Activated T-helper 17 cell treated with anti-CD3 and anti-CD28 coated beads, Interleukin-2, amount 50 U/mL, for 72 hours (primary cell): ENCODE measurements at regions not wholly inside any gene's neighbourhood (a gene's known extent, or its start where the extent isn't known, plus 50 kb on each side); places are given as distances from the start of the nearest gene placed in this dataset.
"Not testable (repeated sequence)": the region's sequence is repeated elsewhere in the genome, so short reads cannot be mapped to it uniquely, and the experiment has no call there.

ENCODE experiments used
- ATAC-seq: fragments of 150-1000 bp; cut with Tn5 transposase; replicated peaks from 2 replicates; pipeline ENCODE4 v1.10.0; 2021; ENCODE audit warnings: mild to moderate bottlenecking, moderate library complexity
- H3K27ac Mint-ChIP-seq: one replicate; pipeline ENCODE4 v1.8.0; 2022; ENCODE audit warnings: mixed read lengths
- H3K27me3 Mint-ChIP-seq: one replicate; pipeline ENCODE4 v1.8.0; 2022; ENCODE audit warnings: mixed read lengths
- H3K36me3 Mint-ChIP-seq: one replicate; pipeline ENCODE4 v1.8.0; 2022; ENCODE audit warnings: low read depth, mild to moderate bottlenecking, mixed read lengths
- H3K4me1 Mint-ChIP-seq: one replicate; pipeline ENCODE4 v1.8.0; 2022; ENCODE audit warnings: mixed read lengths
- H3K4me3 Mint-ChIP-seq: one replicate; pipeline ENCODE4 v1.8.0; 2022; ENCODE audit warnings: mild to moderate bottlenecking, mixed read lengths
- H3K9me3 Mint-ChIP-seq: one replicate; pipeline ENCODE4 v1.8.0; 2022; ENCODE audit warnings: mixed read lengths

DNA sequence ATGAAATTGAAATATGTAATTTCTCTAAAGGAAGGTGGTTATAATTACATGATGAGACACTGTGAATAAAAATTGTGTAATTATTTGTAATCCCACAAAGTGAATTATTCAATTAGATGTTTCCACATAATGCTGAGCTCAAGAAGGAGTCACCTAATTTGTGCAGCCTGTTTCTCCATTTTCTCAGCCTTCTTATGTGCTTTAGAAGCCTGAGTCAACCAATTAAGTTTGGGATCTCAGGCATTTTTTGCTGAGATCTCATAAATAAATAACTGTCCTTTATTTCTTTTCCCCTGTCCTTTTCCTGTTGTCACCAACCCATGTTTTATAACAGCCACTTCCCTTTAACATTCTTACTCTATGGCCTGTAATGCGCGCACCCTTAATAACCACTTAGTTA lies 506.5 kb upstream of the SEMA3D start:
- H3K9me3 Mint-ChIP-seq, result no peaks in the 10 kb centered on the region
- no peak for ATAC-seq
- no peaks in the 10 kb centered on the region for H3K27me3 Mint-ChIP-seq
- H3K36me3 Mint-ChIP-seq, result no peaks in the 10 kb centered on the region
- H3K4me3 Mint-ChIP-seq, result no peak overlapping the region
- no peak overlapping the region for H3K27ac Mint-ChIP-seq
- H3K4me1 Mint-ChIP-seq, result no peaks in the 10 kb centered on the region

DNA sequence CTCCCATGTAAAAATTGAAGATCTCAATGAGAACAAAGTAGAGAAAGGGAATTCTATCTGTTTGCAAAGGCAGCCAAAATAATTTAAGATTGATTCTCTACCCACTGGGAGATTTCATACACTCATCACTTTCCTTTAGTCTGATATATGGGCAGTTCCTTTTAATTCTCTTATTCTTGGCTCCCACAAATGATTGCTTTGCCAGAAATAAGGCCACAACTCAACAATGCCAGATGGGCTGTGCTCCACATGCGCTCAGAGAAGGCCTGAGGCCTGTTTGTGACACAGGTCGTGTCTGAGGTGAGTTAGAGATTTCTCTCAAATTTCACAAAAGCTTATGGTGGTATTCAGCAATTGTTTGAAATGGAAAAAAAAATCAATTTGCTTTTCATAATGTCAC lies 501.9 kb upstream of the SEMA3D start:
- Mint-ChIP-seq H3K9me3 (peaks cover 3% of the 10 kb centered on the region), H3K27me3 (no peaks in the 10 kb centered on the region), H3K4me3 (no peak overlapping the region), H3K36me3 (no peaks in the 10 kb centered on the region), H3K27ac (no peak overlapping the region), H3K4me1 (no peaks in the 10 kb centered on the region)
- ATAC-seq, result no peak

DNA sequence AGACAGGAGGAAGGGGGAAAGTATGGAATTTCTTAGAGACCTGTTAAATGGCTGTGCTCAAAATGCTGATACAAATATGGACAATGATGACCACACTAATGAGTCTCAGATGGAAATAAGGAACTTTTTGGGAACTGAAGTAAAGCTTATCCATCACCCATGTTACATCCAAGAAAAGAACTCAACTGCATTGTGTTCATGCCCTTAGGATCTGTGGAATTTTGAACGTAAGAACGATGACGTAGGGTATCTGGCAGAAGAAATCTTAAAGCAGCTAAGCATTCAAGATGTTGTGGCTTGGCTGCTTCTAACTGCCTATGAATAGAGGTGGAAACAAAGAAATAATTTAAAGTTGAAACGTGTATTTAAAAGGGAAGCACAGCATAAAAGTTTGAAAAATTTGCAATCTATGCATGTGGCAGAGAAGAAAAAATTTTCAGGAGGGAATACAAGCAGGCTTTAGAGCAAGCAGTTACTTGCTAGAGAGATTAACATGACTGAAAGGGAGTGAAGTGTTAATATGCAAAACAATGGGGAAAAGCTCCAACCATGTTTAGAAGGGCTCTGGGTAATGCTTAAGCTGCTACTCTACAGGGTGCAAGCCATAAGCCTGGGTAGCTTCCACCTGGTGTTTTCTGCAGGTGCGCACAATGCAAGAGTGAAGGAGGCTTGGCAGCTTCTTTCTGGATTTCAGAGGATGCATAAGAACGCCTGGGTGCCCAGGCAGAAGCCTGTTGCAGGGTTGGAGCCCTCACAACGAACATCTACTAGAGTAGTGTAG lies 499.7 kb upstream of the SEMA3D start:
- Mint-ChIP-seq H3K36me3 (no peaks in the 10 kb centered on the region), H3K4me3 (no peak overlapping the region), H3K27ac (no peak overlapping the region), H3K9me3 (peaks cover 3% of the 10 kb centered on the region), H3K4me1 (no peaks in the 10 kb centered on the region), H3K27me3 (no peaks in the 10 kb centered on the region)
- no peak for ATAC-seq

DNA sequence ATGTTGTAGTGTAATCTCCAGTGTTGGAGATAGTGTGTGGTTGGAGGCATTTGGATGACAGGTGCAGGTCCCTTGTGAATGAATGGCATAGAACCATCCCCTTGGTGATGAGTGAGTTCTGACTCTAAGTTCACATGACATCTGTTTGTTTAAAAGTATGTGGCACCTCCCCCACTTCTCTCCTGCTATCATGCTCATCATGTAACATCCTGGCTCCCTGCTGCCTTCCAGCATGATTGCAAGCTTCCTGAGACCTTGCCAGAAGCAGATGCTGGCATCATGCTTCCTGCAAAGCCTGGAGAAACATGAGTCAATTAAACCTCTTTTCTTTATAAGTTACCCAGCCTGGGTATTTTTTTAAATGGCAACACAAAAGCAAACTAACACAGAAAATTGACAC lies 499.0 kb upstream of the SEMA3D start:
- no peak overlapping the region for H3K4me3 Mint-ChIP-seq
- no peak overlapping the region for H3K27ac Mint-ChIP-seq
- H3K36me3 Mint-ChIP-seq, result no peaks in the 10 kb centered on the region
- no peaks in the 10 kb centered on the region for H3K27me3 Mint-ChIP-seq
- no peaks in the 10 kb centered on the region for H3K4me1 Mint-ChIP-seq
- ATAC-seq, result no peak
- peaks cover 3% of the 10 kb centered on the region for H3K9me3 Mint-ChIP-seq

DNA sequence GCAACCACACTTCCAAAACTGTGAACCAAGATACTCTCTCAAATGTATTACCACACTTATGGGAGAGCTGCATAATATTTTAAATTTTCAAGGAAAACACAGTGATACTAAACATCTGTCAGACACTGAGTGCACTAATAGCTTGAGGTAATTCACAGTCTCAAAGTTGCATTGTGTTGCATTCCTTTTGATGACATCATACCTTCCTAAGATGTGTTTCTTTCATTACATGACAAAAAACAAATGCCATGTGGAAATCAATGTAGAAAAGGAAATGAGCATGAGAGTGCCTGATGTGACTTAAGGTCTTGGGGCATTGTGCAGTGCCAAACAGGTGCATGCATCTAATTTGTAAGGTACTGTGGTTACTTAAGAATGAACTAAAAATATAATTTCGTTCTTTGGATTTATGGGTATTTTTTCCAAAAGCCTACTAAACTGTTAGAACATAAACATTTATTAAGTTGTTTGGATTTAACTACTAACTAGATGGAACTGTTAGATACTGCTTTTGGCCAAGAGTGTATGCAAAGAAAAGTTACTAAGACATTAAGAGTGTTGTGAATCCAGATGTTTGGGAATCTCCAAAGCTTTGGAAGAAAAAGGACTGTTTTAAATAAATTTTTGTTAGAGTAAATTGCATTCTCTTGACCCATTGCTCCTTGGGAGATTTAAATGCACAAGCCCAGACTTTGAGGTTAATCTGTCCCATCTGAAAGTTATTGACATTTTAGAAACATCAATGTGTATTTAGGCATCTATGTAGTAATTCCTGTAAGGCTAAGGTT lies 496.2 kb upstream of the SEMA3D start:
- no peak overlapping the region for H3K27ac Mint-ChIP-seq
- H3K4me1 Mint-ChIP-seq, result no peaks in the 10 kb centered on the region
- H3K4me3 Mint-ChIP-seq, result no peak overlapping the region
- H3K27me3 Mint-ChIP-seq, result no peaks in the 10 kb centered on the region
- H3K36me3 Mint-ChIP-seq, result no peaks in the 10 kb centered on the region
- ATAC-seq, result no peak
- peaks cover 12% of the 10 kb centered on the region for H3K9me3 Mint-ChIP-seq

DNA sequence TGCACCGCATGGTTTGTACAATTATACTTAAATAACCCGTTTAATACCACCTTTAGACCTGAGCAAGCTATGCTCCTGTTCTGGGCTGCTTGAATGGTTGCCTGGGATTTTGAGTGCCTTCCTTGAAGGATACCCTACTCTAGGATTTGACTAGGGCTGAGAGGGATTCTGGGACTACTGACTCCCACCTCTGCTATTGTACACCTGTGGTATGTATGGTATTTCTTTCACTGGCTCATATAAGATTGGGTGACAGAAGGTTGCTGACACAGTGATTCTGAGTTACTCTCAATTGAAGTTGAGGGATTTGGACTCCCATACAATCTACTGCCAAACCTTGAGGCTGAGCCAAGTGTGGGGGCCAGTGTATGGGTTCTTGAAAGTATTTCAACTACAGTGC lies 494.4 kb upstream of the SEMA3D start:
- Mint-ChIP-seq H3K27ac (no peak overlapping the region), H3K36me3 (no peaks in the 10 kb centered on the region), H3K9me3 (peaks cover 12% of the 10 kb centered on the region), H3K4me1 (no peaks in the 10 kb centered on the region), H3K4me3 (no peak overlapping the region), H3K27me3 (no peaks in the 10 kb centered on the region)
- ATAC-seq, result no peak

DNA sequence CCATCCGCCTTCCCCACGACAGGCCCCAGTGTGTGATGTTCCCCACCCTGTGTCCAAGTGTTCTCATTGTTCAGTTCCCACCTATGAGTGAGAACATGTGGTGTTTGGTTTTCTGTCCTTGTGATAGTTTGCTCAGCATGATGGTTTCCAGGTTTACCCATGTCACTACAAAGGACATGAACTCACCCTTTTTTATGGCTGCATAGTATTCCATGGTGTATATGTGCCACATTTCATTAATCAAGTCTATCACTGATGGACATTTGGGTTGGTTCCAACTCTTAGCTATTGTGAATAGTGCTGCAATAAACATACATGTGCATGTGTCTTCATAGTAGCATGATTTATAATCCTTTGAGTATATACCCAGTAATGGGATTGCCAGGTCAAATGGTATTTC lies 488.2 kb upstream of the SEMA3D start:
- H3K4me3 Mint-ChIP-seq, H3K4me1 Mint-ChIP-seq, ATAC-seq, H3K27ac Mint-ChIP-seq, H3K27me3 Mint-ChIP-seq, H3K36me3 Mint-ChIP-seq: not testable (repeated sequence)
- peaks cover 15% of the 10 kb centered on the region for H3K9me3 Mint-ChIP-seq

DNA sequence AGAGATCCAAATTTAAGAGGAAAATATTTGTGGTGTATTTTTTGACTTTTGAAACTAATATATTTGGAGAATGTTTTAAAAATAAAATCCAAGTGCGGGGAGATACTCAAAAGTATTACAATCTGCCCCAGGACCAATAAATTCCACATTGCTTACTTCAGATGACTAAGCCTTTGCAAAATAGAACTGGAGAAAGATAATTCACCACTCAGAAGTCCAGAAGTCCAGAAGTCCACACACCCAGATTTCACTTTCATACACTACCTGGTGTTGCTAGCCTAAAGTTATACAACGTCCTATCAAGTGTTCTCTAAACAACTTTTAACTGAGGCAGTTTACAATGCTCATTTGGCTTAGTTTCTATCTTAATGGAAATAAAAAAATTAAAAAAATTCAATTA lies 487.0 kb upstream of the SEMA3D start:
- H3K4me3 Mint-ChIP-seq, result no peak overlapping the region
- peaks cover 11% of the 10 kb centered on the region for H3K9me3 Mint-ChIP-seq
- no peaks in the 10 kb centered on the region for H3K27me3 Mint-ChIP-seq
- no peak for ATAC-seq
- H3K27ac Mint-ChIP-seq, result no peak overlapping the region
- H3K4me1 Mint-ChIP-seq, result no peaks in the 10 kb centered on the region
- H3K36me3 Mint-ChIP-seq, result no peaks in the 10 kb centered on the region

DNA sequence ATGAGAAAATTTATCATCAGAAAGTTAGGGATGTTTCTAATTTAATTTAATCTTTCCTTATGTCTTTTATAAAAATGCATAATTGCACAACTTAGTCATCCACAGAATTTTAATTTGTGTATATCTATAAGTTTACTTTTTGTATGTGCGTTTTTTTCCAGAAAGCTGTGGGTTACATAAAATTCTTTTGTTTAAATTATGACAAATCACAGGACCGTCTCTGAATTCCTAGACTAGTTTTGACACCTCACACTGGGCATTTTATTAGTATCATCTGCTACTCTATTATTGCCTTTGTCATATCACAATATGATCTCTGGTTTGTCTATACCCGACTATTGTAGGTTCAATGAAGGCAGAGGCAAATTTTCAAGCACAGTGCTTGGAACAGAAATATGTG lies 482.4 kb upstream of the SEMA3D start:
- no peak for ATAC-seq
- Mint-ChIP-seq H3K36me3 (no peaks in the 10 kb centered on the region), H3K27ac (no peak overlapping the region), H3K27me3 (no peaks in the 10 kb centered on the region), H3K4me1 (no peaks in the 10 kb centered on the region), H3K9me3 (peaks cover 3% of the 10 kb centered on the region), H3K4me3 (no peak overlapping the region)

DNA sequence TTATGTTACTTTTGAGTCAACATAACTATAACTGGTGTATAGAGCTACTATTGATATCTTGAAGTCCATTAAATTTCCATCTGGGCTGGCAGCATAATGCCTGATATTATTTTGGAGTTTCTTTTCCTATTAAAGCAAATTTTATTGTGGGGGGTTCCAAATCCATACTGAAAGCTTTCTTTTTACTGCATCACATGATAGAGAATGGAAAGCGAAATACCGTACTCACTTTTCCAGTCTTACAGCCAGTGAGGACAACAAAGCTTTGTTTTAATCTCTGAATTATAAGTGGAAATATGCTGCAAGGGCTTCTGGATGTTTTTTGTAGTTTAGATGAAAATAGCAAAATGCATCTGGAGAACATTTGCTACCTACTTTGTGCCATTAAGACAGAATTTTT lies 477.5 kb upstream of the SEMA3D start:
- no peak for ATAC-seq
- Mint-ChIP-seq H3K36me3 (no peaks in the 10 kb centered on the region), H3K27ac (no peak overlapping the region), H3K4me3 (no peak overlapping the region), H3K27me3 (no peaks in the 10 kb centered on the region), H3K9me3 (no peaks in the 10 kb centered on the region), H3K4me1 (no peaks in the 10 kb centered on the region)

DNA sequence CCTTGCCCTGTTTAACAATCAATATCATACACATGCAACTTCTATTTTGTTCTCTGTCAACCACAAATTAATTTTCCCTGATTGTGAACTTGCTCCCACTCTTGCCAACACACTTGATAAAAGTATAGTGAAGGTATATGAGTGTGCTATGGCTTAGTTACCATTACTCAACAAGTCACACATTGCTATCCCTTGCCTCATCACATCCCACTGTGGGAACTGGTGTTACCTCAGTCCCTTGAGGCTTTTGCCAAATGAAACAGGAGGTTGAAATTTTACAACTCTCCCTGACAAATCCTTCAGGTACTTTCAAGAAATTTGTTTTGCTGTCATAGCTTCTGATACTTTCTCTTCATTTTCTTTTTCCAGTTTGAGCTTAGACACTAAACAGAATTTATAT lies 472.5 kb upstream of the SEMA3D start:
- no peak overlapping the region for H3K27ac Mint-ChIP-seq
- no peaks in the 10 kb centered on the region for H3K27me3 Mint-ChIP-seq
- H3K36me3 Mint-ChIP-seq, result no peaks in the 10 kb centered on the region
- no peaks in the 10 kb centered on the region for H3K9me3 Mint-ChIP-seq
- no peaks in the 10 kb centered on the region for H3K4me1 Mint-ChIP-seq
- H3K4me3 Mint-ChIP-seq, result no peak overlapping the region
- no peak for ATAC-seq

DNA sequence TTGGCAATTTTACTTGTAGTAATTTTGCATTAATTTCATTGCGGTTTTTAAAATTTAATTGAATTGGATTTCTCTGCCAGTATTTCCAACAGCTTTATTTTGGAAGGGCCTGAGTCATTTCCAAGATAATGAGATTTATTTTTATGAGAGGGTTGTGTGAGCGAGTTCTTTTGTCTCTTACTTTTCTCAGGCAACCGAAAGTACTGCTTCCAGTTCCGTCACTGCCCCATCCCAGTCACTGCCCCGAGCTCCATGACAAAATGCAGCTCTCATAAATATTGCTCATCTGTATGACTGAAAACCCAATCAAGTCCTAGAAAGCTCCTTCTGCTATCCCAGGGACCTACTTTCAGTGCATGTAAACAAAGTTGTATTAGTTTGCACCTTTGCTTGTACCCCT lies 468.4 kb upstream of the SEMA3D start:
- Mint-ChIP-seq H3K27me3 (no peaks in the 10 kb centered on the region), H3K9me3 (no peaks in the 10 kb centered on the region), H3K27ac (no peak overlapping the region), H3K36me3 (no peaks in the 10 kb centered on the region), H3K4me1 (no peaks in the 10 kb centered on the region), H3K4me3 (no peak overlapping the region)
- ATAC-seq, result no peak

DNA sequence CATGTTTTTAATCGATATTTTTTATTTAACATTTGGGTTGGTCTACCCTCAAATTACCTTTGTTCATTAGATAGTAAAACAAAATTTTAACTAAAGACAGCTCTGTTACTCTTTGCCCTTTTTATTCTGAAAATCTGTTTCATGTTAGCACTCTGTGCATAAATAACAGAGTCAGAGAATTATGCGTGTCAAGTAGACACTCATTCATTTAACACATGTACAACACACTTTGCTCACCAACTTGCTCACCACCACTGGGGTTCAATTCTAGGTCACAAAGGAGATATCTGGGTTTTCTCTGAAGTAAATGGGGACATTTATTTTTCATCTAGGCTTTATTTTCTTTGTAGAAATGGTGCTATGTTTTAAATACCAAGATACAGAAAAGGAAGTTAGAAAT lies 457.4 kb upstream of the SEMA3D start:
- no peak overlapping the region for H3K27ac Mint-ChIP-seq
- no peak for ATAC-seq
- no peaks in the 10 kb centered on the region for H3K9me3 Mint-ChIP-seq
- H3K4me1 Mint-ChIP-seq, result no peaks in the 10 kb centered on the region
- H3K4me3 Mint-ChIP-seq, result no peak overlapping the region
- H3K36me3 Mint-ChIP-seq, result no peaks in the 10 kb centered on the region
- no peaks in the 10 kb centered on the region for H3K27me3 Mint-ChIP-seq

DNA sequence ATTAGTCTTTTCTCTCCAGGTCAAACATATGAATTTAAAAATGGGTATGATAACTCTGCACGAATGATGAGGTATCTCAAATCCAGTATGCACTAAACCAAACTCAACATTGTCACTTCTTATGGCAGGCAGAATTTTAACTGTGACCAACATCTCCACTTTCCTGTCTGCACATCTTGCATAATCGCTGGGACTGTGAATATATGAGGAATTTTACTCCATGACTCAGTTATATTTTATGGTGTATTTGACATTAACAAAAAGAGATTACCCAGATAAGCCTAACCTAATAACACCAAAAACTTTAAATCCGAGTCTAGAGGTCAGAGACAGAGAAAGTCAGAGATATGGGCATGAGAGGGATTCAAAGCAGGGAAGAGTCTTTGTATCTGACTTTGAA lies 454.5 kb upstream of the SEMA3D start:
- Mint-ChIP-seq H3K36me3 (no peaks in the 10 kb centered on the region), H3K4me3 (no peak overlapping the region), H3K27ac (no peak overlapping the region), H3K4me1 (no peaks in the 10 kb centered on the region), H3K9me3 (no peaks in the 10 kb centered on the region), H3K27me3 (no peaks in the 10 kb centered on the region)
- no peak for ATAC-seq

DNA sequence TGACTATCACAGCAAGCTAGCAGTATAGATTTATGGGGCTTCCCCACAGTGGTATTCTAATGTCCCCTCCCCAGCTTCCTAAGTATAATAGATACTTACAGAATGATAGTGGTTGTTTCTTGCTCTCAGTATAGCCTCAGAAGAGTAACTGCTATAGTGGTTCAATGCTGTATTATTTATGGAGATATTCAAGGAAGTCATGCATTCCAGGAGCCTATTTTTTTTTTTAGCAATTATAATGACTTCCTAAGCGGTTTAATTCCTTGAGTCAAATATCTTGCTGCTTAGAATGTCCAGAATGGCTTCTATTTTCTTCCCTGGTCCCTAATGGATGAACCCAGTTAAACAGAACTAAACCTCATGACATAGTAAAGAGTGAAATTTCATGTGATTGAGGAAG lies 451.5 kb upstream of the SEMA3D start:
- Mint-ChIP-seq H3K9me3 (peaks cover 4% of the 10 kb centered on the region), H3K4me1 (no peaks in the 10 kb centered on the region), H3K27ac (no peak overlapping the region), H3K27me3 (no peaks in the 10 kb centered on the region), H3K4me3 (no peak overlapping the region), H3K36me3 (no peaks in the 10 kb centered on the region)
- ATAC-seq, result no peak
